GM12892 (cell line): ENCODE measurements at regions not wholly inside any gene's neighbourhood (a gene's known extent, or its start where the extent isn't known, plus 50 kb on each side); places are given as distances from the start of the nearest gene placed in this dataset.

Source experiments
- POLR2A ChIP-seq: IDR thresholded peaks from 2 replicates; pipeline ENCODE4 v1.6.1; 2011; ENCODE audit warnings: low read depth, low read length, control low read depth
- POLR2AphosphoS5 ChIP-seq: IDR thresholded peaks from 2 replicates; pipeline ENCODE4 v1.6.1; 2011; ENCODE audit warnings: low read depth, low read length, control low read depth

GRCh38 chr1:193633093-193633492, 446.7 kb upstream of the B3GALT2 start:
- TF ChIP-seq POLR2A (no peak), POLR2AphosphoS5 (no peak)
